Colon (tissue), 2 donors: ENCODE measurements at regions not wholly inside any gene's neighbourhood (a gene's known extent, or its start where the extent isn't known, plus 50 kb on each side); places are given as distances from the start of the nearest gene placed in this dataset.
"Not testable (repeated sequence)": the region's sequence is repeated elsewhere in the genome, so short reads cannot be mapped to it uniquely, and the experiment has no call there.

ENCODE experiments used
- FAIRE-seq: peaks from 2 replicates; lab custom pipeline; 2012; peaks lifted over from hg19 to GRCh38; lab: Jason Lieb, UNC
- donor health status: control.
- donor health status: control.

DNA sequence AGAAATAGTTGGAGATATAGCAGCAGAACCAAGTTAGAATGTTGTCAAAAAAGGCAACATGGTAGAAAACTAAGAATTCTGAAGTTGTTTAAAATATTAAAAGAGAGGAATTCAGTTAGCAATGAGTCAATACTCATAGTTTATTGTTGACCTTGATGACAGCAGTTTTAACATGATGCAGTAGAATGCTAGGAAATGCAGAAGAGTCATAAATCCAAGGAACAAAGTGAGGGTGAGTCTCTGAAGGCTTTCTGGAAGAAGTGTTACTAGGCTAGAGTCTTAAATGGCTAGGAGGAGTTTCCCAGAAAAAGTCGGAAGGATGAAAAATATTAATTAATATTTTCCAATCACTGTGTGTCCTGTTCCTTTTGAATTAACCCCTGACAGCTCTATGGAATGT lies 807.3 kb downstream of the TSN start:
- FAIRE-seq: no peak

GRCh38 chr2:122563781-122564180 lies 808.3 kb downstream of the TSN start:
- FAIRE-seq: no peak

- no peak for FAIRE-seq
These were observed 809.4 kb downstream of the TSN start for GRCh38 chr2:122564843-122565242.

DNA sequence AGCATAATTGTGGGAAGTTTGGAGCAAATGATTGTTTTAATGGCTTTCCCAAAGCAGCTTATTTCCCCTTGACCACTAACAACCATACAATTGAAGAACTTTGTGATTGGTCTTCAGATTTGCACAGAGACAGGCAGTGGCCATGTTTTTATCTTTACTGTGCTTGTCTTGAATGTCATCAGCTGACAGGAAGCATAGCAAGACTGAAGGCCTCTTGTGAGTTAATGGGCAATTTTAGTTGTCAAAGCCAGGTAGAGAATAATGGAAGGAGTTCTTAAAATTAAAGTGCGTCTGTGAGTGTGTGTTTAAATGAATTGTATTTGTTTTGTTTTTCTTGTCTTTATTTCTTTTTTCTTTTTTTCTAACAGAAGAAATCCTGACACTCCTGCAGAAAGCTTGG lies 809.9 kb downstream of the TSN start:
- FAIRE-seq: no peak

- FAIRE-seq: no peak
These were observed 815.2 kb downstream of the TSN start for GRCh38 chr2:122570641-122571040.

DNA sequence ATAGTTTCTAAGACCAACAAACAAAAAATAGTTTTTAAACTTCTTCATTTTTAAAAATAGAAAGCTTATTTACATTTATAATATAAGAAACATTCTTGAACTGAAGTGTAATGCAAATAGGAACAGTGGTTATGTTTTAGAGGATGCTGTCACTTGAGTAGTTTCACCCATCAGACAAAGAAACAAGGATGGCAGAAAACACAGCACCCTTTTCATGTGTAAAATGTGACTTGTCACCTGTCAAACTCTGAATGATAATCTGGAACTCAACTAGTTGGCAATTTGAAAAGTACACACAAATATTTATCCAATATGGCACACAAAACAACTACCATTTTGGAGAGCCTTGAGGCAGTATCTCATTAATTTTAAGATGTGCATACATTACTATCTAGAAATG lies 816.0 kb downstream of the TSN start:
- FAIRE-seq: not testable (repeated sequence)

GRCh38 chr2:122575076-122575475 lies 819.6 kb downstream of the TSN start:
- no peak for FAIRE-seq

DNA sequence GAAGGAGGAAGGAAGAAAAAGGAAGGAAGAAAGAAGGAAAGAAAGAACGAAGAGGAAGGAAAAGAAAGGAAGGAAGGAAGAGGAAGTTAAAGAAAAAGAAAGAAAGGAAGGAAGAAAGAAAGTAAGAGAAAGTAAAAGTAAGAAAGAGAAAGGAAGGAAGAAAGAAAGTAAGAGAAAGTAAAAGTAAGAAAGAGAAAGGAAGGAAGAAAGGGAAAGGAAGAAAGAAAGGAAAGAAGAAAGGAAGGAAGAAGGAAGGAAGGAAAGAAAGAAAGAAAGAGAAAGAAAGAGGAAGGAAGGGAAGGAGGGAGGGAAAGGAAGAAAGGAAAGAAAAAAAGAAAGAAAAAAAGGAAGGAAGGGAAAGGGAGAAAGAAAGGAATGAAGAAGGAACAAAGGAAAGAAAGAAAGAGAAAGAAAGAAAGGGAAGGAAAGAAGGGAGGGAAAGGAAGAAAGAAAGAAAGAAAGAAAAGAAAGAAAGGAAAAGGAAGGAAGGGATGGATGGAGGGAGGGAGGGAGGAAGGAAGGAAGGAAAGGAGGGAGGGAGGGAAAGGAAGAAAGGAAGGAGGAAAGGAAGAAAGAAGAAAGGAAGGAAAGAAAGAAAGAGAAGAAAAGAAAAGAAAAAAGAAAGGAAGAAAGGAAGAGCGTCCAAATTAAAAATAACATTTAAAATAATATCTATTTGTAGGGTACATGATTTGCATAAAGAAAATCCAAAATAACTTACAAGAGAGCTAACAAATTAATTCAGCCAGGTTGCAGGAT lies 827.9 kb downstream of the TSN start:
- no peak for FAIRE-seq

DNA sequence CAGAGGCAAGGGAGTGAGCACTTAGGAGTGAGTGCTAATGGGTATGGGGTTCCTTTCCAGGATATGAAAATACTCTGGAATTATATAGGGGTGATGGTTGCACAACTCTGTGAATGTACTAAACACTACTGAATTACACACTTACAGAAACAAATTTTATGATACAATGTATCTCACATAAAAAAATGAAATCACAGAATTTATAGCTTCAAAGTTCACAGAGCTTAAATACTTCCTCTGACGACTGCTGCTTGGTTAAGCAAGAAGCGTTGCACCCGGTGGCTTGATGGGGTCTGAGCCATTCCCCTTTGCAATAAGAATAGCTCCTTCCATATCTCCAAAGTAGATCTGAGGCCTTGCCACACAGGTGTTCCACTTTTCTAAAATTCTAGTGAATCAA lies 835.1 kb downstream of the TSN start:
- no peak for FAIRE-seq

- no peak for FAIRE-seq
These were observed 839.6 kb downstream of the TSN start for GRCh38 chr2:122595065-122595464.

- FAIRE-seq: no peak
These were observed 841.1 kb downstream of the TSN start for GRCh38 chr2:122596598-122596997.

DNA sequence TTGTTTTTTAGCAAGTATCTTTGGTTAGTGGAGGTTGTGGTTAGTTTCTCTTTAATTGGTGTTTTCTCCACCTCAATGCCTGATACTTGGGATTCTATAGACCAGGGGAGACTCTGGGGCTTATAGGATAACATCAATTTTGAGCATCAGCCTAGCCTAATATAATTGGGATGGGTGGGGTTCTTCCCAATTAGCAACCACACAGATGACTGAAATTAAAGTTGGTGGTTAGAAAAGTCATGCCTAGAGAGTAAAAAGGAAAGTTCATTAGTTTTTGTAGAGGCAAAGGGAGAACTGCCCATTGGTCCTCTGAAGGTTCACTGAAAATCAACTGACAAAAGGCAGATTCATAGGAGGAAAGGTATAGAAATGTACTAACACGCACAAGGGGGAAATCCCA lies 843.3 kb downstream of the TSN start:
- FAIRE-seq: no peak

- FAIRE-seq: no peak
These were observed 855.6 kb downstream of the TSN start for GRCh38 chr2:122610948-122611609.

- no peak for FAIRE-seq
These were observed 867.5 kb downstream of the TSN start for GRCh38 chr2:122622934-122623333.

DNA sequence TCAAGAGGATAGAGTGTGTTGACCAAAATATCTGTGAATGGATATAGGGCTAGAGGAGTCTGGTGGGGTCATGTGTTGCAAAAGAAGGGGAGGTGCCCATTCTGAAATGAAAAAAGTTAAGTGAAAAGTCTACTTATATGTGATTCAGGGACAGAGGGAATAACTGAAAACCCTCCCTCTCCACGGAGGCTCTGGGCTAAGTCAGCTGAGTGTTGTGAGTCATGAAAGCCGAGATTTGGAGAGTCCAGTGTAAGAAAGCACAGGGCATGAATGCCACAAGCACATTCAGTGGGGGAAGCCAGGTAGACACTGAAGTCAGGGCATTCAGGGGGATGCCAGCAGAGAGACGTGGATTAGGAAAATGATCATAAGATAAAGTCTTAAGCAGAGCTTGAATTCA lies 871.9 kb downstream of the TSN start:
- no peak for FAIRE-seq

DNA sequence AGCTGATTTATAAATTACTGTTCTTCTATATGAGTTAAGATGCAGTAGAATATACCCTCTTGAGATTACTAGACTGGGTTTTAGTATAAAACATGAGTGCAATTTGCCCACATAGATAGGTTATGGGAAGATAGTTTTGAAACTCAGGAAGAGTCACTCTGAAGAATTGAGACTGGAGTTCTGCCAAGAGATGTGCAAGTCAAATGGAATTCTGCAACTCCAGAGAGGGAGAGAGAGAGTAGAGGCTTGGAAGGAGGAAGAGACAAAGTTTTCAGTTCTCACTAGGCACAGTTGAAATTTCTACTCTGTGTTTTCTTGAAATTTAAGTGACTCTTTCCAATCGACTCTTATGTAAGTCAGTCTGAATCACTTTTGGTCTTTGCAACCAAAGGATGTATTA lies 878.8 kb downstream of the TSN start:
- FAIRE-seq: no peak

DNA sequence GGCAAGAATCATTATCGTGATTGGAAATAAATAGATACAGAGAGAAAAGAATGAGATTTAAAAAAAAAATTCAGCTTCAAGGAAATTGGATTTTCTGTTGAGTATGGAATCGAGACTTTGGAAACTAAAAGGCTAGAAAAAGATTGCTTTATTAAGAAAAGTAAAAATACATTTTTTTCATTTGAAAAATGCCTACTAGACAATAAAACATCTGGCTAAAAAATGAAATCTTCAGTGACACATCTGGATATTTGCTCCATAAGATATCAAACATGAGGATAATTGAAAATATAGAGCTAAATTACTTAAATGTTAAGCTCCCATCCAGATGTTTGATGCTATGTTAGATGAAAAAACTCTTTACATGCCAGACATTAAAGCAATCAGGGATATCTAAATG lies 879.5 kb downstream of the TSN start:
- FAIRE-seq: no peak

GRCh38 chr2:122635686-122636085 lies 880.2 kb downstream of the TSN start:
- FAIRE-seq: no peak

DNA sequence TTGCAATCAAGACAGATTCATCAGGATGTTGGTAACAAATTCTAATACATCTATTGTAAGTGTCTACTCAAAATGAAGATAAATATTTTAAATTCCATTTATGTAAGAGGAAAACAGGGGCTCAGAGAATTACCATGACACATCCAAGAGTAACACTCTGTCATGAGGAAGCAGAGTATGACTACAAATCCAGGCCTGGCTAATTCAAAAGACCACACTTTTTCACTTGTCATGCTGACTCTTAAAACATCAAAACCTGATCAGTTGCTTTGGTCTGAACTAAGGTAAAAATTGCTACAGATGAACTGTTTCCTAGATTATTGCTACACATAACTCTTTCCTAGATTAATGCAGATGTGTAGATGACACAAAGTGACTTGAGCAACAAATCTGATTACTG lies 880.6 kb downstream of the TSN start:
- no peak for FAIRE-seq

DNA sequence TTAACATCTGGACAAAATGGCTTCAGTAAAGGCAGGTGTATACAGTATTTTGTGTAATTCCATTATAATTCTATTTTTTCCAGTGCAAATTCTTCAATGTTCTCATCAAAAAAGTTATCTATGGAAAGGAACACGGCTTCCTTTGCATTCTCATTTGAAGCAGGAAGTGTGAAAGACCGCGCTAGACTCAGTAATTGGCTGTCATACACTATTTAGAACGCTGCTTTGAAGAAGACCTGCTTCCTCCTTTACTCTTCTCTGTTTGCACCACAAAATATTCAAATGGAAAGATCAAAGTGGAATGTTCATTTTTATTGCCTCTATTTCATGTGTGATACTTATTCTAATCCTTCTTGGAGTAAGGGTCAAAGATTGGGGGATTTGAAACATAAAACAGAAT lies 883.7 kb downstream of the TSN start:
- FAIRE-seq: no peak

DNA sequence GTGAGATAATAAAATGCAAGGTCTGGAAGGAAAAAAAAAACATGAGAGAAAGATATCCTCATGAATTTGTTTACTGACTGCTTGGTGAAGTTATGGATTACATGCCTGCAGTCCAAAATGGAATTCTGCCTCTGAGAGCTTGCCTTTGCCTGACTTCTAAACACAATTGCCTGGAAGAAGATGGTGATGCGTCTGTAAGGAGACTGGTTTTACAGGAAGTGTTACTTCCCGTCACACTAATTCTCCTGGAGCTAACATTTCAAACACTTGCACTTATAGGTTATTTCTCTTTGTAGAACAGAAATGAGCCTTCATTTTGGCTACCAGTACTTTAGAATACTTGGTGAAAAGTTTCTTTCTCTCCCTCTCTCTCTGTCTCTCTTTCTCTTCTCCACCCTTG lies 884.3 kb downstream of the TSN start:
- no peak for FAIRE-seq

DNA sequence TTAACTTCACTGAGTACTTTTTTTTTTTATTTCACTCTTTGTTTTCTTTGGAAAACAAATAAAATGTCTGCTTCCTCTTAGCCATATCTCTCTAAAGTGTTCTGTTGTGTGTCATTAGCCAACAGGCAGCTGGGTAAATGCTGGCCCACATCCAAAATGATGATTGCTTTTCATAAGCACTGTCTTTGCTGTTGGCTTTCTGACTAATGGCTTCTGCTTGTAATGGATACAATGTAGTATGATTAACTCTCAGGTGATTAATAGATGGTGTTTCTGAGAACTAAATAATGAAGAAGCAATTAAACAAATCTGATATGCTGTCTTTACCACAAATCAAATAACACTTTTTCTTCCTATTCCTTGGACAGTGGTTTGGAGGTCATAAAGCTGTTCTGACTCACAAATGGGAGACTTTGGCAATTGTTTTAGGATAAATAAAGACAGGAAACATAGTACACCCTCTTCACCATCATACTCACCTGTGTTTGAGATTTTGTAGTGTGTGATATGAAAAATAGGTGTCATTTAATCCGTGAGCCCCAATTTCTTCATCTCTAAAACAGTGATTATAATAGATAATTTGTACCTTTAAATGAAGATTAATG lies 888.4 kb downstream of the TSN start:
- FAIRE-seq: no peak

DNA sequence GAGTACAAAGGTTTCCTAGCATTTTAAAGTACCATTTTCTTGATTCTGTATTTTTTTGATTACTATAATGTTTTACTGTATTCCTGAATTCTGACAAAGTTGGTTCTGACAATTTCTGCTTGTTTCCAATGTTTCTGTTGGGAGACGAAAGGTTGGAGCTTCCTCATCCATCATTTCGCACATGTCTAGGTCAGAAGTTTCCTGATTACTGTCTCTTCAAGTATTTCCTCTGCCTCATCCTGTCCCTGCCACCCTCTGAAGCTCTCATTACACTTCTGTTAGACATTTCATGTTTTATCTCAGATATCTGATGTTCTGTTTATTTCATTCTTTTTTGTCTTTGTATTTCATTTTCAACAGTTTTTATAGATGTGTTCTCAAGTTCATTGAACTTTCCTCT lies 895.8 kb downstream of the TSN start:
- FAIRE-seq: no peak

DNA sequence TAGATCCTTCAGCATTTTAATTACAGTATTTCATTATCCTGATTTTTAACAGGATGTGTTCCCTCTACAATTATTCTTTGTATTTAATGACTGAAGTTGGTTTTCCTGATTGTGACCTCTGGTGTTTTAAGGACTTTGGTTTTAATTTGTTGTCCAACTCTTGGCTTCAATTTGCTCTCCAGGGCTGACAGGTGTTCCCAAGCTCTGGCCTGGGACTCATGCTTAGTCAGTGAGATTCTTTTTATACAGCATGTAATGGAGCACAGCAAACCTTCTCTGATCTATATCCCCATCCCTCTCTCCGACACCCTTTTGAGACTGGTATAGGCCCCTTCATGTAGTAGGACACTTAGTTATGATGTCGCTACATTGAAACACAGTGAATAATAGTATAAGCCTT lies 896.3 kb downstream of the TSN start:
- FAIRE-seq: no peak
